HepG2 (cell line): ENCODE measurements at regions not wholly inside any gene's neighbourhood (a gene's known extent, or its start where the extent isn't known, plus 50 kb on each side); places are given as distances from the start of the nearest gene placed in this dataset.

Experiments
- ATAC-seq: fragments of 200-7000 bp; cut with Tn5 transposase; 3 replicates; pipeline ENCODE4 v1.9.1; 2020; ENCODE audit warnings: mild to moderate bottlenecking, moderate library complexity
- BruUV-seq: library from RNA; stranded (reverse); fragments of 400-500 nt; replicated peaks from 2 replicates; lab custom pipeline; 2021; lab: Mats Ljungman, UMichigan
- CTCF ChIA-PET: fragments of 300-600 bp; formaldehyde crosslinking; extraction: SDS; loops from one replicate; lab custom pipeline; 2021; ENCODE audit warnings: low total read pairs, inconsistent platforms, low intra/inter-chr PET ratio; lab: Yijun Ruan, JAX
- POLR2A ChIA-PET: fragments of 350-600 bp; sonication (Branson Sonifier 250); formaldehyde crosslinking; loops from one replicate; lab custom pipeline; 2020; ENCODE audit warnings: antibody characterized with exemption, inconsistent platforms; lab: Yijun Ruan, JAX
- DNase-seq: peaks from one replicate; pipeline ENCODE4 v3.0.0-alpha.2; 2015; ENCODE audit warnings: low spot score
- FAIRE-seq: peaks from 3 replicates; lab custom pipeline; 2011; peaks lifted over from hg19 to GRCh38; lab: Jason Lieb, UNC
- H2AFZ ChIP-seq: one replicate; pipeline ENCODE4 v1.6.1; 2011; ENCODE audit warnings: low read length, inconsistent platforms
- H3K27ac ChIP-seq: fragments of 300-600 bp; 3 replicates; pipeline ENCODE4 v1.8.0; 2011; ENCODE audit warnings: mixed run types, mild to moderate bottlenecking, mixed read lengths, low read length, inconsistent platforms; ENCODE audit not compliant: insufficient read depth; ENCODE audit errors: extremely low read length
- H3K27me3 ChIP-seq, 2 experiments: fragments of 200-600 bp in 1 of 2; 2 replicates in 1 of 2; 3 replicates in 1 of 2; pipeline versions ENCODE4 v1.6.0 to v1.8.0; 2011; ENCODE audit warnings: low read length in 2 of 2, mild to moderate bottlenecking in 2 of 2, moderate library complexity in 2 of 2, inconsistent platforms in 1 of 2; ENCODE audit not compliant: insufficient read depth in 2 of 2, control insufficient read depth in 1 of 2
- H3K36me3 ChIP-seq, 2 experiments: fragments of 200-600 bp in 1 of 2; replicated peaks in 1 of 2; 2 replicates in 1 of 2; 3 replicates in 1 of 2; pipeline versions ENCODE4 v1.5.1 to v1.8.0; 2011; ENCODE audit warnings: low read length in 2 of 2, inconsistent platforms in 1 of 2; ENCODE audit not compliant: insufficient read depth in 2 of 2, control insufficient read depth in 1 of 2
- H3K4me1 ChIP-seq: 2 replicates; pipeline ENCODE4 v1.5.1; 2012; ENCODE audit warnings: low read length, inconsistent platforms; ENCODE audit not compliant: insufficient read depth
- H3K4me2 ChIP-seq: 2 replicates; pipeline ENCODE4 v1.6.0; 2011; ENCODE audit warnings: low read depth, low read length, inconsistent platforms
- H3K4me3 ChIP-seq, 3 experiments: fragments of 200-600 bp in 1 of 3; sonication (generic), shearing (Covaris generic) in 1 of 3; replicated peaks in 1 of 3; 2 replicates each; pipeline ENCODE4 v1.5.1; 2011 to 2016; ENCODE audit warnings: low read length in 3 of 3, inconsistent platforms in 2 of 3, low read depth in 2 of 3, mild to moderate bottlenecking in 2 of 3, control low read depth in 1 of 3, mixed read lengths in 1 of 3; ENCODE audit not compliant: insufficient read depth in 1 of 3
- H3K79me2 ChIP-seq: one replicate; pipeline ENCODE4 v1.6.1; 2011; ENCODE audit warnings: low read length, inconsistent platforms; ENCODE audit not compliant: insufficient read depth
- H3K9ac ChIP-seq: 2 replicates; pipeline ENCODE4 v1.6.0; 2011; ENCODE audit warnings: mild to moderate bottlenecking, low read depth, low read length, inconsistent platforms; ENCODE audit not compliant: insufficient read depth
- H3K9me3 ChIP-seq: 2 replicates; pipeline ENCODE4 v1.5.1; 2012; ENCODE audit warnings: mild to moderate bottlenecking, low read length
- H4K20me1 ChIP-seq: 2 replicates; pipeline ENCODE4 v1.6.0; 2011; ENCODE audit warnings: inconsistent platforms, mild to moderate bottlenecking, low read length, moderate library complexity; ENCODE audit not compliant: insufficient read depth
- CENPX ChIP-seq: sonication (generic); formaldehyde crosslinking; IDR thresholded peaks from 2 replicates; pipeline ENCODE4 v1.9.0; 2021; ENCODE audit warnings: mild to moderate bottlenecking, missing genetic modification reagents, moderate library complexity
- MAX ChIP-seq: IDR thresholded peaks from 2 replicates; pipeline ENCODE4 v1.6.1; 2012; ENCODE audit warnings: inconsistent platforms
- NR2F6 ChIP-seq, 2 experiments: IDR thresholded peaks; 2 replicates each; pipeline ENCODE4 v1.6.1; 2016; ENCODE audit warnings: antibody characterized with exemption in 1 of 2, mild to moderate bottlenecking in 1 of 2
- SMARCC2 ChIP-seq: fragments of 450-650 bp; IDR thresholded peaks from 2 replicates; pipeline ENCODE4 v1.6.1; 2017; ENCODE audit warnings: antibody characterized with exemption, mild to moderate bottlenecking
- THYN1 ChIP-seq: sonication (generic); formaldehyde crosslinking; IDR thresholded peaks from 2 replicates; pipeline ENCODE4 v1.8.1; 2023; ENCODE audit warnings: low read depth, mild to moderate bottlenecking, moderate library complexity, missing genetic modification reagents, borderline replicate concordance
- ZFP91 ChIP-seq: sonication (generic); formaldehyde crosslinking; IDR thresholded peaks from 2 replicates; pipeline ENCODE4 v1.9.0; 2022; ENCODE audit warnings: missing genetic modification reagents, mild to moderate bottlenecking, borderline replicate concordance
- ZNF24 ChIP-seq: fragments of 450-650 bp; IDR thresholded peaks from 2 replicates; pipeline ENCODE4 v1.6.1; 2017; ENCODE audit warnings: antibody characterized with exemption, mild to moderate bottlenecking
- ZNF296 ChIP-seq: sonication (generic); formaldehyde crosslinking; conservative IDR thresholded peaks from 2 replicates; pipeline ENCODE4 v1.5.0; 2020; ENCODE audit warnings: mild to moderate bottlenecking, missing genetic modification reagents
- ZNF329 ChIP-seq: sonication (generic); formaldehyde crosslinking; IDR thresholded peaks from 2 replicates; pipeline ENCODE4 v1.9.0; 2021; ENCODE audit warnings: low read depth, mild to moderate bottlenecking, missing genetic modification reagents
- ZNF382 ChIP-seq: sonication (generic); formaldehyde crosslinking; IDR thresholded peaks from 2 replicates; pipeline ENCODE4 v1.5.0; 2020; ENCODE audit warnings: missing genetic modification reagents, mild to moderate bottlenecking, borderline replicate concordance
- ZNF589 ChIP-seq: sonication (generic); formaldehyde crosslinking; conservative IDR thresholded peaks from 2 replicates; pipeline ENCODE4 v1.8.0; 2022; ENCODE audit warnings: mild to moderate bottlenecking, moderate library complexity, missing genetic modification reagents
- ZNF646 ChIP-seq: sonication (generic); formaldehyde crosslinking; IDR thresholded peaks from 2 replicates; pipeline ENCODE4 v1.9.0; 2021; ENCODE audit warnings: mild to moderate bottlenecking, missing genetic modification reagents
- ZNF710 ChIP-seq: sonication (generic); formaldehyde crosslinking; IDR thresholded peaks from 2 replicates; pipeline ENCODE4 v1.5.0; 2020; ENCODE audit warnings: mild to moderate bottlenecking, missing genetic modification reagents, borderline replicate concordance
- ZSCAN20 ChIP-seq: sonication (generic); formaldehyde crosslinking; IDR thresholded peaks from 2 replicates; pipeline ENCODE4 v1.4.0; 2020; ENCODE audit warnings: missing genetic modification reagents, mild to moderate bottlenecking, borderline replicate concordance
- WGBS: methylation state at CpG from one replicate; pipeline ENCODE4 v1.1.6; 2017; ENCODE audit warnings: low lambda C conversion rate; 5-methylcytosine and 5-hydroxymethylcytosine counted together
- in situ Hi-C: cut with HindIII; loops from 2 replicates; pipeline ENCODE4 v1.10.0; 2017; ENCODE audit warnings: low pct_unique_long_range_greater_than_20kb; ENCODE audit not compliant: extremely low pct_ligation_motif_present
- intact Hi-C: fragments of 100-400 bp; cut with micrococcal nuclease; formaldehyde crosslinking; loops from one replicate; pipeline ENCODE4 v1.10.0; 2022; ENCODE audit not compliant: unreplicated experiment

- TF ChIP-seq CENPX (CRISPR knock-in tag): no peak
- no peak for TF ChIP-seq SMARCC2
- TF ChIP-seq ZNF24: no peak
Measured at GRCh38 chr6:140276719-140277118, 902.3 kb upstream of the CITED2 start (continued).

- Histone ChIP-seq H3K9me3 (no peaks in the 10 kb centered on the region), H3K4me1 (peaks cover under 1% of the 10 kb centered on the region; the same call in 1 of the 2 replicates), H3K79me2 (no peaks in the 10 kb centered on the region), H3K4me3 (no peak overlapping the region), H3K4me2 (no peak overlapping the region), H2AFZ (no peak overlapping the region), H3K36me3 (no peaks in the 10 kb centered on the region), H4K20me1 (no peaks in the 10 kb centered on the region), H3K27me3 (no peaks in the 10 kb centered on the region), H3K9ac (no peak overlapping the region), H3K27ac (no peak overlapping the region)
- no peak for ATAC-seq
- in situ Hi-C loops: no loop called here
- POLR2A ChIA-PET: no interaction called here
- intact Hi-C loops: no loop called here
- WGBS: 10% methylated on average over 1 of the region's 1 CpG
- CTCF ChIA-PET: no interaction called here
- no peak for FAIRE-seq
- BruUV-seq: no TSS peak
- no peak for DNase-seq
- TF ChIP-seq ZNF296 (CRISPR knock-in tag) (no peak), ZNF646 (no peak), ZNF710 (CRISPR knock-in tag) (no peak), ZNF382 (CRISPR knock-in tag) (no peak), THYN1 (no peak), ZSCAN20 (CRISPR knock-in tag) (no peak), MAX (no peak), ZNF329 (CRISPR knock-in tag) (no peak), ZFP91 (no peak), ZNF589 (no peak), NR2F6 (IDR thresholded peaks at IDR 0.05) (no peak), NR2F6 (CRISPR knock-in tag; IDR thresholded peaks at IDR 0.05) (no peak)
Measured at GRCh38 chr6:140276133-140276532, 901.7 kb upstream of the CITED2 start.
